ENCODE measurements at regions not wholly inside any gene's neighbourhood (a gene's known extent, or its start where the extent isn't known, plus 50 kb on each side); places are given as distances from the start of the nearest gene placed in this dataset.

- TF ChIP-seq POLR2AphosphoS5 (IDR thresholded peaks at IDR 0.05), result no peak
- no peak for TF ChIP-seq CTCF (IDR thresholded peaks at IDR 0.05)
Measured at GRCh38 chr5:164301136-164301535, 795.7 kb downstream of the MAT2B start.

All from transverse colon (tissue), 4 donors.